KMS-11 (cell line): ENCODE measurements at regions not wholly inside any gene's neighbourhood (a gene's known extent, or its start where the extent isn't known, plus 50 kb on each side); places are given as distances from the start of the nearest gene placed in this dataset.
"Not testable (repeated sequence)": the region's sequence is repeated elsewhere in the genome, so short reads cannot be mapped to it uniquely, and the experiment has no call there.

Experiments used
- H2AFZ ChIP-seq: fragments of 200-600 bp; sonication (generic); 2 replicates; pipeline ENCODE4 v1.6.1; 2016; ENCODE audit warnings: antibody characterized with exemption, mixed run types, low read depth
- H3K27ac ChIP-seq: fragments of 200-600 bp; sonication (generic); 2 replicates; pipeline ENCODE4 v1.6.1; 2016; ENCODE audit warnings: mild to moderate bottlenecking, mixed run types
- H3K27me3 ChIP-seq: fragments of 200-600 bp; sonication (generic); 2 replicates; pipeline ENCODE4 v1.6.1; 2017; ENCODE audit warnings: mild to moderate bottlenecking, low read depth, mixed run types, moderate library complexity; ENCODE audit not compliant: insufficient read depth
- H3K36me3 ChIP-seq: fragments of 200-600 bp; sonication (generic); 2 replicates; pipeline ENCODE4 v1.6.1; 2017; ENCODE audit warnings: mild to moderate bottlenecking, mixed run types; ENCODE audit not compliant: insufficient read depth
- H3K4me1 ChIP-seq: fragments of 200-600 bp; sonication (generic); 2 replicates; pipeline ENCODE4 v1.6.1; 2016; ENCODE audit warnings: mild to moderate bottlenecking, low read depth, mixed run types; ENCODE audit not compliant: poor library complexity, severe bottlenecking
- H3K4me2 ChIP-seq: fragments of 200-600 bp; sonication (generic); 2 replicates; pipeline ENCODE4 v1.7.0; 2016; ENCODE audit warnings: mild to moderate bottlenecking, mixed run types
- H3K4me3 ChIP-seq: fragments of 200-600 bp; sonication (generic); IDR thresholded peaks from 2 replicates; pipeline ENCODE4 v1.6.1; 2017; ENCODE audit warnings: low read depth, low read length, mixed read lengths; ENCODE audit not compliant: insufficient read depth
- H3K79me2 ChIP-seq: fragments of 200-600 bp; sonication (generic); 2 replicates; pipeline ENCODE4 v1.6.1; 2016; ENCODE audit warnings: low read depth, mixed run types; ENCODE audit not compliant: insufficient read depth
- H3K9ac ChIP-seq: fragments of 200-600 bp; sonication (generic); 2 replicates; pipeline ENCODE4 v1.6.1; 2016; ENCODE audit warnings: mild to moderate bottlenecking, mixed run types
- H4K20me1 ChIP-seq: fragments of 200-600 bp; sonication (generic); 2 replicates; pipeline ENCODE4 v1.6.1; 2016; ENCODE audit warnings: mild to moderate bottlenecking, mixed run types; ENCODE audit not compliant: insufficient read depth
- TF ChIP-seq, protein P1 (sequence below): fragments of 200-600 bp; sonication (generic); conservative IDR thresholded peaks from 2 replicates; pipeline ENCODE4 v1.6.1; 2017; ENCODE audit warnings: low read depth, mild to moderate bottlenecking, antibody characterized with exemption, low read length, moderate library complexity, mixed read lengths

DNA sequence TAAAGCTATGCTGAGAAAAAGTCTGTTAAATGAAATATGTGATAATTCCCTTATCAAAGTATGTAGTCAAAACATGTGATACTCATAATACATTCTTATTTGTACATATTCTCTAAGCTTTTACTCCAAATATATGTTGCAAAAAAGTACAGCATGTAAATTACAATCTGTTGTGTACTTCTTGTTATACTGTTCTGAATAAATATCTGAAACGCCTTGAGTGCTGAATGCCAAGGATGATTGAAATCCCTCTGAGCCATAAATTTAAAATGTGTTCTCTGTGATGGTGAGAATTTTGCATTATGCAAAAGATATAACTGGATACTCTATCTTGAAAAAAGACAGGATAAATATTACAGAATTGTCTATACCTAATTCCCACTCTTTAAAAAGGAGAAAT, 1128.0 kb downstream of the STPG2 start:
- Histone ChIP-seq H3K4me3 (no peak overlapping the region), H3K36me3 (no peaks in the 10 kb centered on the region), H3K9ac (no peak overlapping the region), H3K4me1 (no peaks in the 10 kb centered on the region), H2AFZ (no peak overlapping the region), H3K4me2 (no peak overlapping the region), H3K27me3 (no peaks in the 10 kb centered on the region), H3K79me2 (no peaks in the 10 kb centered on the region), H4K20me1 (no peaks in the 10 kb centered on the region), H3K27ac (no peak overlapping the region)
- TF ChIP-seq, protein P1, sequence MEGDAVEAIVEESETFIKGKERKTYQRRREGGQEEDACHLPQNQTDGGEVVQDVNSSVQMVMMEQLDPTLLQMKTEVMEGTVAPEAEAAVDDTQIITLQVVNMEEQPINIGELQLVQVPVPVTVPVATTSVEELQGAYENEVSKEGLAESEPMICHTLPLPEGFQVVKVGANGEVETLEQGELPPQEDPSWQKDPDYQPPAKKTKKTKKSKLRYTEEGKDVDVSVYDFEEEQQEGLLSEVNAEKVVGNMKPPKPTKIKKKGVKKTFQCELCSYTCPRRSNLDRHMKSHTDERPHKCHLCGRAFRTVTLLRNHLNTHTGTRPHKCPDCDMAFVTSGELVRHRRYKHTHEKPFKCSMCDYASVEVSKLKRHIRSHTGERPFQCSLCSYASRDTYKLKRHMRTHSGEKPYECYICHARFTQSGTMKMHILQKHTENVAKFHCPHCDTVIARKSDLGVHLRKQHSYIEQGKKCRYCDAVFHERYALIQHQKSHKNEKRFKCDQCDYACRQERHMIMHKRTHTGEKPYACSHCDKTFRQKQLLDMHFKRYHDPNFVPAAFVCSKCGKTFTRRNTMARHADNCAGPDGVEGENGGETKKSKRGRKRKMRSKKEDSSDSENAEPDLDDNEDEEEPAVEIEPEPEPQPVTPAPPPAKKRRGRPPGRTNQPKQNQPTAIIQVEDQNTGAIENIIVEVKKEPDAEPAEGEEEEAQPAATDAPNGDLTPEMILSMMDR: no peak

DNA sequence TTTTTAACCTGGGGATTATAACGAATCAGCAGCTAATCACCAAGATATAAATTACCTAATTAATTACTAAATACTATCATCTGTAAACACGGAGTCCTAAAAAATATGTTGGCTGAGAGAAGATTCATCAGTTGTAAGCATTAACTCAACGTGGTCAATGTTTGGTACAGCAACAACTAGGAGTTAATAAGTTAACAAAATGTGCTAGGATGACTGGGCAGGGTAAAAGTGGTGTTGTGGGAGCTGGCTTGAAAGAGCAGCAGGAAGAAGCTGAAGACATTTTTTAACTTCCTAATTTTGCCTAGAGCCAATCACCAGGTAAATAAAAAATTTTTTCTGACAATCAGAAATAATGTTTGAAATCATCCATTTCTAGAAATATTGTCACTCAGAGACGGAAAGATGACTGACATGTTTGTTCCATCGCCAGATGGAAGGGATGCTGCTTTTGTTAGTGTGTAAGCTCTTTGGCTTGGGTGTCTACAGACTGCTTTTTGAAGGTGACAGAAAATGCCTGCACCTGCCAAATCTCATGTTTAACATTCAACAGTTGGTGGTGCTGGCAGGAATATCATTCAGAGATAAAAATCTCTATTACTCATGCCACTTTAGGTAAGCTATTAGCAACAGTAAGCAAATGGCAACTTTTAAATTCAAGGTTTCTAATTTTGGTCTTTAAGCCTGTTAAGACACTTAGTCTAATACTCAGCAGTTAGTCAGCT, 1126.9 kb downstream of the STPG2 start:
- Histone ChIP-seq H3K4me2 (no peak overlapping the region), H3K9ac (no peak overlapping the region), H3K36me3 (no peaks in the 10 kb centered on the region), H3K4me3 (no peak overlapping the region), H3K4me1 (no peaks in the 10 kb centered on the region), H3K27ac (no peak overlapping the region), H4K20me1 (no peaks in the 10 kb centered on the region), H3K27me3 (no peaks in the 10 kb centered on the region), H3K79me2 (no peaks in the 10 kb centered on the region), H2AFZ (no peak overlapping the region)
- TF ChIP-seq, protein P1: no peak

DNA sequence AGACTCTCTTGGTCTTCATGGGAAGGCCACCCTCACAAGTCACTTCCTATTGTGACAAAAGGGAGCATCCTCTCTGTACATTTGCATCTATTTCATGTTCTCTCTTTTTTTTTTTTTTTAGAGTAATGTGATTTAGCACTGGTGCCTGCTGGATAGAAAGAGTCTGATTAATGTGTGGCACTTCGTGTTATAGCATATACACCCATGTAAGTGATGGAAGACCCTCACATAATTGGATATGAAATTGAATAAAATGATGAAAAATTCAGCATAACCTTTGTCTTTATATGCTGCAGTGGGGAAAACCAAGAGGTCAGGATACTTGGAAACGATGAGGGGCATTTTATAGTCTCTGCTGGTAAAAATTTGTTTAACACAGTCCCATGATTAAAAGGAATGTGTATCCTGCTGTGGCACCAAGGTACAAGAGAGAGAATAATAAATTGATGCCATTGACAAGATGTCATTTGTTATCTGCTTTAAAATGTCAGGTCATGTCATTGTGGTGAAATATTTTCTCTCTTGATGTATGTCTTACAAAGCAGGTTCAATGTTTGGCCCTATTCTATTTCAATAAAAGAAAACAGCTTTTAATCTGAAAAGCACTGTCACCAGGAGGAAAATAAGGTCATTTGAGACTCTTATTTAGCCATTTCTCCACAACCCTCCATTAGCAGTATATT, 1115.4 kb downstream of the STPG2 start:
- H3K4me1 ChIP-seq: no peaks in the 10 kb centered on the region
- H3K36me3 ChIP-seq: no peaks in the 10 kb centered on the region
- no peak overlapping the region for H3K27ac ChIP-seq
- TF ChIP-seq, protein P1: no peak
- H3K4me3 ChIP-seq: no peak overlapping the region
- no peaks in the 10 kb centered on the region for H4K20me1 ChIP-seq
- H3K9ac ChIP-seq: no peak overlapping the region
- H3K4me2 ChIP-seq: no peak overlapping the region
- H3K27me3 ChIP-seq: no peaks in the 10 kb centered on the region
- no peak overlapping the region for H2AFZ ChIP-seq
- H3K79me2 ChIP-seq: no peaks in the 10 kb centered on the region

DNA sequence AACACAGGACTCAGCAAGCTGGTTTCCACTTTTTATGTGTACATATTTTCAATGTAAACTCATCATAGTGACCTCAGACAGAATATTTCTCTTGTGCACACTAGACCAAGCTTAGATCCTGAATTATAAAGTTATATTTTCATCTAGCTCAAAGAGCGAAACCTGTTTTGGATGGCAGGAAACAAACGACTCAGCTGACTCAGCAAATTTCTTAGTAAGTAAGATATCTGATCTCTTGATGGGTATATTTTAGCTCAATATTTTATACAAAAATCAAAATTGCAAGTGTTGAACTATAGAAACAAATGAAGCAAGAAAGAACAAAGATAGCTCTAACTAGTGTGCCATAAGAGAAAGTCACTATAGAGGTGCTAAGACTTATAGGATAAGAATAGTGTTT, 1114.5 kb downstream of the STPG2 start:
- Histone ChIP-seq H3K9ac (no peak overlapping the region), H2AFZ (no peak overlapping the region), H3K27ac (no peak overlapping the region), H3K4me1 (no peaks in the 10 kb centered on the region), H3K4me3 (no peak overlapping the region), H3K36me3 (no peaks in the 10 kb centered on the region), H4K20me1 (no peaks in the 10 kb centered on the region), H3K79me2 (no peaks in the 10 kb centered on the region), H3K27me3 (no peaks in the 10 kb centered on the region), H3K4me2 (no peak overlapping the region)
- TF ChIP-seq, protein P1: no peak

DNA sequence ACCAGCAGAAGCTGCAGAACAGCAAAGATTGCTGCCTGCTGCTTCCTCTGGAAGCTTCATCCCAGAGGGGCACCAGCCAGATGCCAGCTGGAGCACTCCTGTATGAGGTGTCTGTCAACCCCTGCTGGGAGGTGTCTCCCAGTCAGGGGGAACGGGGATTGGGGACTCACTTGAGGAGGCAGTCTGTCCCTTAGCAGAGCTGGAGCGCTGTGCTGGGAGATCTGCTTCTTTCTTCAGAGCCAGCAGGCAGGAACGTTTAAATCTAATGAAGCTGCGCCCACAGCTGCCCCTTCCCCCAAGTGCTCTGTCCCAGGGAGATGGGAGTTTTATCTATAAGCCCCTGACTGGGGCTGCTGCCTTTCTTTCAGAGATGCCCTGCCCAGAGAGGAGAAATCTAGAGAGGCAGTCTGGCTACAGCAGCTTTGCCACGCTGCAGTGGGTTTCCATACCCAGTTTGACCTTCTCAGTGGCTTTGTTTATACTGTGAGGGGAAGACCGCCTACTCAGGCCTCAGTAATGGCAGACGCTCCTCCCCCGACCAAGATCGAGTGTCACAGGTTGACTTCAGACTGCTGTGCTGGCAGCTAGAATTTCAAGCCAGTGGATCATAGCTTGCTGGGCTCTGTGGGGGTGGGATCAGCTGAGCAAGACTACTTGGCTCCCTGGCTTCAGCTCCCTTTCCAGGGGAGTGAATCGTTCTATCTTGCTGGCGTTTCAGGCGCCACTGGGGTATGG, 1105.7 kb downstream of the STPG2 start:
- not testable (repeated sequence) for H3K27me3 ChIP-seq, H3K27ac ChIP-seq, H3K4me2 ChIP-seq, H3K9ac ChIP-seq, H3K4me1 ChIP-seq, H3K36me3 ChIP-seq, H2AFZ ChIP-seq, H3K4me3 ChIP-seq, H4K20me1 ChIP-seq, H3K79me2 ChIP-seq
